Colonic mucosa (tissue), 4 donors: ENCODE measurements at regions not wholly inside any gene's neighbourhood (a gene's known extent, or its start where the extent isn't known, plus 50 kb on each side); places are given as distances from the start of the nearest gene placed in this dataset.

Experiments
- DNase-seq: peaks from one replicate; pipeline ENCODE4 v3.0.0-alpha.2; 2020
- H3K27ac ChIP-seq: fragments of 200-600 bp; one replicate; pipeline ENCODE4 v1.8.0; 2021
- H3K27me3 ChIP-seq: fragments of 200-600 bp; one replicate; pipeline ENCODE4 v1.8.0; 2021
- H3K36me3 ChIP-seq: fragments of 200-600 bp; one replicate; pipeline ENCODE4 v1.8.0; 2021
- H3K4me1 ChIP-seq: fragments of 200-600 bp; one replicate; pipeline ENCODE4 v1.8.0; 2021; ENCODE audit warnings: mild to moderate bottlenecking
- H3K4me3 ChIP-seq: fragments of 200-600 bp; one replicate; pipeline ENCODE4 v1.8.0; 2021
- H3K9ac ChIP-seq, 2 donors: one replicate each; pipeline ENCODE4 v1.7.0; 2013; ENCODE audit warnings: control low read depth in 2 of 2, low read depth in 2 of 2, low read length in 2 of 2
- H3K9me3 ChIP-seq: fragments of 200-600 bp; one replicate; pipeline ENCODE4 v1.8.0; 2021
- CTCF ChIP-seq: fragments of 200-600 bp; IDR thresholded peaks from one replicate; pipeline ENCODE4 v1.8.0; 2022; ENCODE audit warnings: antibody characterized with exemption, mild to moderate bottlenecking
- intact Hi-C: fragments of 100-400 bp; cut with DNase I; formaldehyde crosslinking; loops from one replicate; pipeline ENCODE4 v1.14.1; 2022
- donor health status: healthy.
- donor health status: DM: no; HTN: no; CAD: no.
- donor health status: DM: no; HTN: no; CAD: no.

DNA sequence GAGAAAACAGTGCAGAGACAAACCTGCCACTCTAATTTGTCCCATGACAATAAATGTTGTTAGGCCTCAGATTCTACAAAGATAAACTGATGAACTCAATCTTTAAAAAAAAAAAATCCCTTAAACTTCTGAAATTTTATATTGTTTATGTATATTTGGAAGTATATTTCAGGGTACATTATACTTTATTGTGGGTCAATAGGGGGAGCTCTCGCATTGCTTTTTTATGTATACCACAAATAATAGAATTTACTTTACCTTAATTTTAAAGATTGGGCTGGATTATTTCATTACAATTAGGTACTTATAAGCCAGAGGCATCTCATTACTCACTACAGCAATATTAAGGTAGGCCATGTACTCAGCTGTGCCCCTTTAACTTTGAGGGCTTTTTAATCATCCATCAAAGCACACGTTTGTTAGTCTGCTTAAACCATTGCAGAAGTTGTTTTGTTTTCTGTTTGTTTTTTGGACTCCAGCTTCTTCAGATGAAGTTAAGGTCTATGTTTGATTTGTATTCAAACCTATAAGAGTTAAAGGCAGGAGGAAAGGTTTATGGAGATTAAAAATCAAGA is 56.3 kb upstream of the EYA4 start:
- no peak overlapping the region for H3K4me3 ChIP-seq
- no peaks in the 10 kb centered on the region for H3K4me1 ChIP-seq
- no peaks in the 10 kb centered on the region for H3K36me3 ChIP-seq
- no peak overlapping the region for H3K9ac ChIP-seq
- no peaks in the 10 kb centered on the region for H3K9me3 ChIP-seq
- peak; percentile 28 for TF ChIP-seq CTCF
- intact Hi-C loops, result loop anchor here (5.0 kb wide), 1 partner anchor 327 kb away; no protein-coding TSS in a partner anchor
- no peak for DNase-seq
- H3K27ac ChIP-seq, result no peak overlapping the region
- H3K27me3 ChIP-seq, result no peaks in the 10 kb centered on the region

DNA sequence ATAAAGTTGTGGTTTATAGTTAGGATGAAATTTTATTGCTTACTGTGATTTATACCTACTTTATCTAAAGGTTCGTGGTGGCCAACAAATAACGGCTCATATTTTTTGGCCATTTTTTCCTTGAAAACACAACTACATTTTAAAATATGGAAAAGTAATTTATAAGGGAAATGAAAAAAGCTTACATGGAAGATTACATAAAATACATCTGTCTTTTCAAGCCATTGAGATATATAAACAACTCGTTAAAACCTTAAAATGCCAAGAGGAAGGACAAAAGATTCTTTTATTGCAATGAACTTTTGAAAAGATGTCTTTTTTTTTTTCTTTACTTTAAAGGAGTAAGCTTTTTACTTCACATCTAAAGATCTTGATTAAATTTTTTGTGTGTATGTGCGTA is 55.4 kb upstream of the EYA4 start:
- Histone ChIP-seq H3K36me3 (no peaks in the 10 kb centered on the region), H3K27ac (no peak overlapping the region), H3K27me3 (no peaks in the 10 kb centered on the region), H3K9me3 (no peaks in the 10 kb centered on the region), H3K9ac (no peak overlapping the region), H3K4me1 (no peaks in the 10 kb centered on the region), H3K4me3 (no peak overlapping the region)
- intact Hi-C loops, result loop anchor here (5.0 kb wide), 1 partner anchor 327 kb away; no protein-coding TSS in a partner anchor
- no peak for TF ChIP-seq CTCF
- DNase-seq, result no peak

- Histone ChIP-seq H3K4me1 (no peaks in the 10 kb centered on the region), H3K4me3 (no peak overlapping the region), H3K27me3 (no peaks in the 10 kb centered on the region), H3K9ac (no peak overlapping the region), H3K27ac (no peak overlapping the region), H3K36me3 (no peaks in the 10 kb centered on the region), H3K9me3 (no peaks in the 10 kb centered on the region)
- intact Hi-C loops, result loop anchor here (5.0 kb wide), 1 partner anchor 325 kb away; no protein-coding TSS in a partner anchor
- TF ChIP-seq CTCF, result no peak
- DNase-seq, result no peak
These were observed 54.0 kb upstream of the EYA4 start for GRCh38 chr6:133187114-133187513.

DNA sequence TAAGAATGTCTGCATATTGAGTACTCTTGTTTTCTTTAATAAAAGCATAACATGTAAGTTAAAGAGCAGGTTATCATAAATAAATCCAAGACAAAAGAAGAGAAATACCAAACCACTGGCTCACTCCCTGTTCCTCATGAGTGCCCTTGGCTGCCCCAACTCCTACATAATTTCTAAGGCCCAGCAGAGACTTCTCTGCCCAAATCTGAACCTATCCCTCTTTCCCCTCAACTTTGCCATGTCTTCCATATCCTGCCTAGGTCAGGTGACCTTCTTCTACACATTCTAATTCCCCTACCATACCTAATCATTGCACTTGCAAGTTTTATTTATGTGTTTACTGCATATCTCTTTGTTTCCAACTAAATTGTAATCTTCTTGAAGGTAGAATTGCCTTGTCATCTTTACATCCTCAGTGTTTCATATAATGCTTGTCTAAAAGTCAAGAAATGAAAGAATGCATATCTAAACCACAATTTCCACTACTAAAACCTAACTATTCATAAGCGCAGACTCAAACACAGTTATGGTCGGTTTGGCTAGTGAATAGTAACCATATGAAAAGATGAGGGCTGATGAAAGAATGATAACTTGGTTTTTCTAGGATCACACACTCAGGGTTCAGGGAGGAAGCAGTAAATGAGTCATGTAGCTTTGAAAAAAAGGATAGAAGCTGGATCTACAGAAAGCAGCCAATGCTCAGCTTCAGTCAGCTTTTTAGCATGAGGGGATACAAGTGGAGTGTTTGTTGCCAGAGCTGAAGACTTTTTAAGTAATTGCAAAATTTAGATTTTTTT is 53.3 kb upstream of the EYA4 start:
- Histone ChIP-seq H3K9me3 (no peaks in the 10 kb centered on the region), H3K27me3 (no peaks in the 10 kb centered on the region), H3K9ac (no peak overlapping the region), H3K27ac (no peak overlapping the region), H3K36me3 (no peaks in the 10 kb centered on the region), H3K4me3 (no peak overlapping the region), H3K4me1 (no peaks in the 10 kb centered on the region)
- no peak for DNase-seq
- intact Hi-C loops, result loop anchor here (5.0 kb wide), 1 partner anchor 324 kb away; no protein-coding TSS in a partner anchor
- no peak for TF ChIP-seq CTCF

DNA sequence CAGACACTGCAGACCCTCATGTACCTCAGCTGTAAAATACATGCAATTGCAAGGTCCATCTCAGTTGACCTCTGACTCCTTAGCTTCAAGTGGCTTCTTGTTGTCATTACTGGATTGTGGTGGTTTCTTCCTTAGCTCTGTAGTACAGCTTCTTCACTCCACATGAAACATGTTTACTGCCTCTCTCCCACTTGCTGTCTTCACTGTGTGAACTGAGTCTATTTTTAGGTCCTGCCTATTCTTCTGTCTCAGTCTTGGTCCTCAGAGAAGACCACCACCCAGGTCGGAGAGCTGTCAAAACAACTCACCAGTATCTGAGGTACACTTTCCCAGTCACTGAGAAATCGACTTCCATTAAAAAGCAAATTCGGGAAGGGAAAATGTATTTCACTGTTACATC is 50.2 kb upstream of the EYA4 start:
- Histone ChIP-seq H3K4me3 (no peak overlapping the region), H3K36me3 (no peaks in the 10 kb centered on the region), H3K9me3 (no peaks in the 10 kb centered on the region), H3K9ac (no peak overlapping the region), H3K27ac (no peak overlapping the region), H3K27me3 (no peaks in the 10 kb centered on the region), H3K4me1 (no peaks in the 10 kb centered on the region)
- no peak for TF ChIP-seq CTCF
- no peak for DNase-seq
- intact Hi-C loops, result no loop called here
